Activated CD4-positive, alpha-beta T cell treated with anti-CD3 and anti-CD28 coated beads, Interleukin-2, Interleukin-6, amounts not matched to agents 100 ng/mL and 50 ng/mL, durations not matched to agents 16 hours and 8 hours (primary cell): ENCODE measurements at regions not wholly inside any gene's neighbourhood (a gene's known extent, or its start where the extent isn't known, plus 50 kb on each side); places are given as distances from the start of the nearest gene placed in this dataset.
A peak's percentile ranks its signal among the peaks of the same experiment; 100 is the strongest.

Source experiments
- DNase-seq: peaks from one replicate; pipeline ENCODE4 v3.0.0-alpha.2; 2020

GRCh38 chr6:156400487-156400886 is 376.7 kb upstream of the ARID1B start:
- DNase-seq = no peak

- no peak for DNase-seq
These were observed 378.2 kb upstream of the ARID1B start for GRCh38 chr6:156398966-156399365.

- no peak for DNase-seq
These were observed 378.8 kb upstream of the ARID1B start for GRCh38 chr6:156398371-156398770.

GRCh38 chr6:156396791-156397418 is 380.3 kb upstream of the ARID1B start:
- peak; percentile 4 for DNase-seq

GRCh38 chr6:156396068-156396771 is 381.0 kb upstream of the ARID1B start:
- DNase-seq = peak; percentile 77

- peak; percentile 60 for DNase-seq
These were observed 381.9 kb upstream of the ARID1B start for GRCh38 chr6:156395276-156395675.

GRCh38 chr6:156392648-156393047 is 384.5 kb upstream of the ARID1B start:
- DNase-seq = no peak

GRCh38 chr6:156391977-156392376 is 385.2 kb upstream of the ARID1B start:
- no peak for DNase-seq

GRCh38 chr6:156391061-156391672 is 386.0 kb upstream of the ARID1B start:
- no peak for DNase-seq

GRCh38 chr6:156390621-156391020 is 386.6 kb upstream of the ARID1B start:
- no peak for DNase-seq

GRCh38 chr6:156389296-156389695 is 387.9 kb upstream of the ARID1B start:
- DNase-seq = no peak

- DNase-seq = no peak
These were observed 389.7 kb upstream of the ARID1B start for GRCh38 chr6:156387472-156387871.

GRCh38 chr6:156383059-156383458 is 394.1 kb upstream of the ARID1B start:
- no peak for DNase-seq

- DNase-seq = no peak
These were observed 397.5 kb upstream of the ARID1B start for GRCh38 chr6:156379392-156380289.

GRCh38 chr6:156378853-156379252 is 398.3 kb upstream of the ARID1B start:
- DNase-seq = no peak

- no peak for DNase-seq
These were observed 401.1 kb upstream of the ARID1B start for GRCh38 chr6:156376091-156376490.

- no peak for DNase-seq
These were observed 417.3 kb upstream of the ARID1B start for GRCh38 chr6:156359912-156360311.

GRCh38 chr6:156352861-156353260 is 424.3 kb upstream of the ARID1B start:
- no peak for DNase-seq

- no peak for DNase-seq
These were observed 425.7 kb upstream of the ARID1B start for GRCh38 chr6:156351346-156351966.

- DNase-seq = no peak
These were observed 426.8 kb upstream of the ARID1B start for GRCh38 chr6:156350337-156350736.

GRCh38 chr6:156348849-156349248 is 428.3 kb upstream of the ARID1B start:
- DNase-seq = no peak

- DNase-seq = no peak
These were observed 428.8 kb upstream of the ARID1B start for GRCh38 chr6:156348424-156348823.

- no peak for DNase-seq
These were observed 429.5 kb upstream of the ARID1B start for GRCh38 chr6:156347656-156348055.
